H1 (cell line): ENCODE measurements at regions not wholly inside any gene's neighbourhood (a gene's known extent, or its start where the extent isn't known, plus 50 kb on each side); places are given as distances from the start of the nearest gene placed in this dataset.

ENCODE experiments used
- BCL11A ChIP-seq, 2 experiments: IDR thresholded peaks; one replicate each; pipeline ENCODE4 v1.6.1; 2011; ENCODE audit warnings: low read depth in 2 of 2, low read length in 2 of 2, mild to moderate bottlenecking in 2 of 2
- NANOG ChIP-seq: IDR thresholded peaks from 2 replicates; pipeline ENCODE4 v1.6.1; 2011; ENCODE audit warnings: low read length, low read depth, mild to moderate bottlenecking, inconsistent platforms; ENCODE audit not compliant: insufficient read depth, poor library complexity, severe bottlenecking
- POLR2A ChIP-seq, 2 experiments: IDR thresholded peaks; 1 replicate in 1 of 2; 2 replicates in 1 of 2; pipeline ENCODE4 v1.6.1; 2011; ENCODE audit warnings: low read depth in 2 of 2, low read length in 2 of 2, mild to moderate bottlenecking in 2 of 2; ENCODE audit errors: control extremely low read depth in 1 of 2
- SP1 ChIP-seq: IDR thresholded peaks from 2 replicates; pipeline ENCODE4 v1.6.1; 2011; ENCODE audit warnings: low read depth, low read length

GRCh38 chr5:164355267-164355830 is 849.9 kb downstream of the MAT2B start:
- no peak for TF ChIP-seq SP1
- TF ChIP-seq NANOG: no peak
- no peak for TF ChIP-seq POLR2A (IDR thresholded peaks at IDR 0.05; ENCODE audit: control extremely low read depth in 1 of 2, low read depth in 2 of 2, low read length in 2 of 2)
- no peak for TF ChIP-seq BCL11A (IDR thresholded peaks at IDR 0.05; ENCODE audit: low read depth in 2 of 2, low read length in 2 of 2)
